Activated CD4-positive, alpha-beta T cell treated with anti-CD3 and anti-CD28 coated beads, Interleukin-2, amount 10 ng/mL, durations not matched to agents 7 days and 5 days (primary cell): ENCODE measurements at regions not wholly inside any gene's neighbourhood (a gene's known extent, or its start where the extent isn't known, plus 50 kb on each side); places are given as distances from the start of the nearest gene placed in this dataset.
"Not testable (repeated sequence)": the region's sequence is repeated elsewhere in the genome, so short reads cannot be mapped to it uniquely, and the experiment has no call there.

Experiments used
- CTCF ChIA-PET: fragments of 350-600 bp; sonication (Branson Sonifier 250); formaldehyde crosslinking; loops from one replicate; lab custom pipeline; 2021; ENCODE audit warnings: antibody characterized with exemption; lab: Charles Lee
- POLR2A ChIA-PET: fragments of 350-600 bp; sonication (Branson Sonifier 250); formaldehyde crosslinking; loops from one replicate; lab custom pipeline; 2021; ENCODE audit warnings: antibody characterized with exemption; lab: Charles Lee
- DNase-seq: peaks from one replicate; pipeline ENCODE4 v3.0.0-alpha.2; 2020
- H3K27ac Mint-ChIP-seq: one replicate; pipeline ENCODE4 v1.8.0; 2021; ENCODE audit warnings: mild to moderate bottlenecking, moderate library complexity, mixed read lengths
- H3K27me3 Mint-ChIP-seq: one replicate; pipeline ENCODE4 v1.8.0; 2021; ENCODE audit warnings: mixed read lengths
- H3K36me3 Mint-ChIP-seq: one replicate; pipeline ENCODE4 v1.8.0; 2021; ENCODE audit warnings: low read depth, mixed read lengths
- H3K4me1 Mint-ChIP-seq: one replicate; pipeline ENCODE4 v1.8.0; 2021; ENCODE audit warnings: mixed read lengths
- H3K4me3 Mint-ChIP-seq: one replicate; pipeline ENCODE4 v1.8.0; 2021; ENCODE audit warnings: mild to moderate bottlenecking, moderate library complexity, mixed read lengths
- H3K9me3 Mint-ChIP-seq: one replicate; pipeline ENCODE4 v1.8.0; 2021; ENCODE audit warnings: mixed read lengths

DNA sequence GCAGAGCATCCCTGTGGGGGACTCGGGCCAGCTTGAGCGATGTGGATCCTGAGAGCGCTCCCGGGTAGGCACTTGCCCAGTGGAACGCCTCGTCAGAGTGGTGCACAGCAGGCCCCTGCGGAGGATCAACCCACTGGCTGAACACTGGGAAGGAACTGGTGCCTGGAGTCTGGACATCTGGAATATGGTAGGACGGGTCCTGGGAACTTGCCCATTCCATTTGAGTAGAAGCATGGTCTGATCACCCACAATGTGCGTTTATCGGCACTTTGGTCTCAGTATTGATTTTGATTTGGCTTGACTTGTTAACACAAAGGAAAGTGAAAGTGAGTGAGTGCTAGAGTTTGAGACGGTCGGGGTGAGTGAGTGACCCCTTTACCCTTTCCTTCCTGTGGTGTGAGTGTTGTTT, 1336.2 kb upstream of the CHAC2 start:
- Mint-ChIP-seq H3K4me1 (no peaks in the 10 kb centered on the region), H3K27ac (no peak overlapping the region), H3K9me3 (peaks cover 10% of the 10 kb centered on the region), H3K27me3 (no peaks in the 10 kb centered on the region), H3K4me3 (no peak overlapping the region), H3K36me3 (no peaks in the 10 kb centered on the region)
- CTCF ChIA-PET: no interaction called here
- POLR2A ChIA-PET: no interaction called here
- no peak for DNase-seq

DNA sequence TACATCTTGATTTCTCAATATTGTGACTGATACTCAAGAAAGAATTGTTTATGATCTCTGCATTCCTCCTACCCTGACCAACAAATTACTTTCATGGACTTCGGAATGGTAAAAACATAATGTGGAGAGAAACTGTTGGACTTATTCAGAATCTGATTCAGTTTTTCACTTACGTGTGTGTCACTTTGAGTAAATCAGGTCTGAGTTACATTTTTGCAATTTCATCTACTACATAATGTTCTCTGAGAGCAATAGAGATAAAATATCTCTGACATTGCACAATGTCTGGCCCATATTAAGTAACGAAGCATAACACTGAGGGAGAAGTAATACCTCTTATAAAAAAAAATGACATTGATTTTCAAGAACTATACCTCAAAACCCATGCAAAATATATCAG, 1337.9 kb upstream of the CHAC2 start:
- CTCF ChIA-PET: no interaction called here
- Mint-ChIP-seq H3K9me3 (peaks cover 9% of the 10 kb centered on the region), H3K36me3 (no peaks in the 10 kb centered on the region), H3K27ac (no peak overlapping the region), H3K4me1 (no peaks in the 10 kb centered on the region), H3K4me3 (no peak overlapping the region), H3K27me3 (no peaks in the 10 kb centered on the region)
- POLR2A ChIA-PET: no interaction called here
- no peak for DNase-seq

DNA sequence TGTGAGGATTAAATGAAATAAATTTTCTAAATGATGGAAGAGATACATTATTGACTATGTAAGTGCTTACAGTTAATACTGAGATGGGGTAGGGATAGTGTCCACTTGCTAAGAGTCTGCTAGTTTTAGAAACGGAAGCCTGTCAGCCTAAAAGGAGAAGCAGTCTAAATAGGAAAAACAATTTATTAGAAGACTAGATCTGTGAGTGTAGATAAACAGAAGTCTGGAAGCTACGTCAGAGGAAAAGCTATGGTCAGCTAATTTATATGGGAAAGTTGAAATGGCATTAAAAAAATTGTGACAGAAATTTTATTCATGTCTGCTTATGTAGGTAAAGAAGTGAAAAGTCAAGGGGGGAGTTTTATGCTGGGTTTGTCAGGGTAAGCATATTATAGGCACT, 1338.4 kb upstream of the CHAC2 start:
- CTCF ChIA-PET: no interaction called here
- H3K36me3 Mint-ChIP-seq: no peaks in the 10 kb centered on the region
- no peaks in the 10 kb centered on the region for H3K4me1 Mint-ChIP-seq

DNA sequence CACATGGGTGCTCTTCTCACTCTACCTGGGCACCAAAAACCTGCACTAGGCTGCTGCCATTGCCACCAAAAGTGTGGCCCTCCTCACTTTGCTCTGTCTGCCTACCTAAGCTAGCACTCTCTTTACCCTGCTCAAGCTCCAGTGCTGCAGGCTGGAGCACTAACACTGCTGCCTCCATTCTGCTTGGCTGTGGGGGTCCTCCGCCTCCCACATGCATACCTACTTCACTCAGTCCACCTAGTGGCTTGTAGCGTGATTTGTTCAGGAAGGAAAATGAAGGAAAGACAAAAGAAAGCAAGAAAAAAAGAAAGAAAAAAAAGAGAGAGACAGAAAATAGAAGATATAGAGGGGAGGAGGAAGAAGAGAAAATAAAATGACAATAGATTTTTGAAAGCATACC, 1339.4 kb upstream of the CHAC2 start:
- ChIA-PET POLR2A (no interaction called here), CTCF (interaction anchor here (0.6 kb wide), 1 partner anchor 1170 kb away, joined by 3 read pairs; no protein-coding TSS in a partner anchor)
- Mint-ChIP-seq H3K27me3 (no peaks in the 10 kb centered on the region), H3K9me3 (peaks cover 7% of the 10 kb centered on the region), H3K36me3 (no peaks in the 10 kb centered on the region), H3K27ac (no peak overlapping the region), H3K4me3 (no peak overlapping the region), H3K4me1 (no peaks in the 10 kb centered on the region)
- no peak for DNase-seq

More for the DNA sequence above, 1338.4 kb upstream of the CHAC2 start:
- POLR2A ChIA-PET: no interaction called here
- peaks cover 7% of the 10 kb centered on the region for H3K9me3 Mint-ChIP-seq
- H3K4me3 Mint-ChIP-seq: no peak overlapping the region
- H3K27me3 Mint-ChIP-seq: no peaks in the 10 kb centered on the region
- DNase-seq: no peak
- H3K27ac Mint-ChIP-seq: no peak overlapping the region

DNA sequence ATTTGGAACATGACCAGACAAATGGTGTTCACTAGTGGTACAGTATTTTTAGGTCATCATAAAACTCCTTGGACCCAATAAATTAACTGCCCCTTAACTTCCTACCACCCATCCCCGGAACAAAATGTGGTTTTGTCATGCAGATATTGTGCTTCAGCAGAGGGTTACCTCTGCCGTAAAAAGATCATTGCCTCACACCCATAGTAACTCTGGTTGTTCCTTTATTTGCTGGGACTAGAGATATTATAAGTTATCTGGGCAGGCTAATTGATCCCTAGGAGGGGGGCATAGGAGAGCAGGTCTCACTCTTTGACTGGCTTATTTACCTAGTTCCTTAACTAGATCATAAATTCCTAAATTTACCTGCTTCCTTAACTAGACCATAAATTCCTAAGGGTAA, 1343.9 kb upstream of the CHAC2 start:
- CTCF ChIA-PET: no interaction called here
- Mint-ChIP-seq H3K4me1 (no peaks in the 10 kb centered on the region), H3K36me3 (no peaks in the 10 kb centered on the region), H3K27ac (no peak overlapping the region), H3K27me3 (no peaks in the 10 kb centered on the region), H3K4me3 (no peak overlapping the region), H3K9me3 (peaks cover 2% of the 10 kb centered on the region)
- no peak for DNase-seq
- POLR2A ChIA-PET: no interaction called here

DNA sequence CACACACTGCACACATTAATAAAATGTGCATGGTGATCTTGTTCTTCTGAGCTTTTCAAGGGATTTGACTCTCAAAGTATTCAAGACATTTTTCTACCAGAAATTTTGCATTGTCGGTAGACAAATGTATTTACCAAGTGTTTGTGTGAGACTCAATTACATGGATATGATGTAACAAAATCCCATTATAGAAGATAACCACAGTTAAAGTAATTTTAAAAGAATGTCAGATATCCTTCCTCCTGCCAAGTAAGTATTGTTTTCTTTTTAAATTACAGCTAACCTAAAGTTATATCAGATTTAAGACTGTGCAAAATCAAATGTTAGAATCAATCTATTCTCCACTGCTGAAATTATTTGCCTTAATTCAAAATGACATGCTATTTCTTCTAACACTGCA, 1344.5 kb upstream of the CHAC2 start:
- POLR2A ChIA-PET: no interaction called here
- Mint-ChIP-seq H3K36me3 (no peaks in the 10 kb centered on the region), H3K27ac (no peak overlapping the region), H3K4me1 (no peaks in the 10 kb centered on the region), H3K9me3 (peaks cover 4% of the 10 kb centered on the region), H3K27me3 (no peaks in the 10 kb centered on the region), H3K4me3 (no peak overlapping the region)
- CTCF ChIA-PET: no interaction called here
- no peak for DNase-seq

DNA sequence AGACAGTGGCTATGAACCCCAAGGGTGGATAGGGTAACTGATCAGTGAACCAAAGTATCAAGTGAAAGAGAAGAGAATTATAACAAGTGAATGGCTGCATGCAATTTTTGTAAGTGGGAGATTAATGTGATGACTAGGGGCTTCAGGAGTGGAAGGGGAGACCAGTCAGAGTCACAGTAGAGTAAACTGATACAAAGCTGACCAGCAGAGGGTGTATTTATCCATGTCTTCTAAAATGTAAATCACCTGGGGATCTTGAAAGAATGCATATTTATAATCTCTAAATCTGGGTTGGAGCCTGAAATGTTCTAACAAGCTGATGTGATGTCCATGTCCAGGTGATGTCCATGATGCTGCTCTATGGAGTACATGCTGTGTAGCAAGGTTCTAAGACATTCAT, 1351.3 kb upstream of the CHAC2 start:
- POLR2A ChIA-PET: no interaction called here

DNA sequence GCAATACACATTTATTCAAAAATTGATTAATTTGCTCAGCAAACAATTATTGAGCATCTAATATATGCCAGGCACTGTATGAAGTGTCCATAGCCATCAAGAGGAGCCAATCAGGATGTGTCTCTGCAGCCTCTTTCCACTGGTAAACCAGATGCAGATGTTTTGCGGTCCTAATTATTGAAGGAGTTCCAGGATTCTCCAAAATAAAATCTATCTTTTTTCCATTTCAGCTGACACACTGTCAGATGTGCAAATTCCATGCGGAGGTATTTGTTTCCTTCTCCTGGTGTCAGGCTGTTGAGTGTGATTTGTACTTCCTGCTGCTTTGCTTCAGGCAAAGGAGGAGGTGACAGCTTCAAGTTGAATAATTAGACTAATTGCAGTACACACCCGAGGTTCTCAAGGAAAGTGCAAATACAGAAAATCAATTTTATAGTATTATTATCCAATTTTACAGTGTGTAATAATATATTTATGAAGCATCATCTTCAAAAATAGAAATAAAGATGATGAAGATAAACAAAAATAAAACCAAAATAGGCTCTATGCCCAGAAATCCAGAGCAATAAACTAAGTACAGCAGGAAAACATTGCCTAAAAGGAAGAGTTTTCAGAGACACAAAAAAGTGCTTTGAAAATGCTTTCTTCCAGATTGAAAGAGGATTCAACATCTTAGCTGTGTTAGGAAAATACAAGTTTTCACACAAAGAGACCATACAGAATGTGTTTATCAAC, 1352.9 kb upstream of the CHAC2 start:
- H3K4me3 Mint-ChIP-seq: no peak overlapping the region
- H3K9me3 Mint-ChIP-seq: peaks cover 6% of the 10 kb centered on the region
- no peak for DNase-seq
- ChIA-PET POLR2A (no interaction called here), CTCF (no interaction called here)
- no peaks in the 10 kb centered on the region for H3K4me1 Mint-ChIP-seq
- H3K36me3 Mint-ChIP-seq: no peaks in the 10 kb centered on the region
- no peaks in the 10 kb centered on the region for H3K27me3 Mint-ChIP-seq
- H3K27ac Mint-ChIP-seq: no peak overlapping the region

More for the DNA sequence above, 1351.3 kb upstream of the CHAC2 start:
- no peak overlapping the region for H3K27ac Mint-ChIP-seq
- no peaks in the 10 kb centered on the region for H3K4me1 Mint-ChIP-seq
- H3K36me3 Mint-ChIP-seq: no peaks in the 10 kb centered on the region
- no peak for DNase-seq
- no peaks in the 10 kb centered on the region for H3K27me3 Mint-ChIP-seq
- CTCF ChIA-PET: no interaction called here
- H3K4me3 Mint-ChIP-seq: no peak overlapping the region
- H3K9me3 Mint-ChIP-seq: peaks cover 6% of the 10 kb centered on the region

DNA sequence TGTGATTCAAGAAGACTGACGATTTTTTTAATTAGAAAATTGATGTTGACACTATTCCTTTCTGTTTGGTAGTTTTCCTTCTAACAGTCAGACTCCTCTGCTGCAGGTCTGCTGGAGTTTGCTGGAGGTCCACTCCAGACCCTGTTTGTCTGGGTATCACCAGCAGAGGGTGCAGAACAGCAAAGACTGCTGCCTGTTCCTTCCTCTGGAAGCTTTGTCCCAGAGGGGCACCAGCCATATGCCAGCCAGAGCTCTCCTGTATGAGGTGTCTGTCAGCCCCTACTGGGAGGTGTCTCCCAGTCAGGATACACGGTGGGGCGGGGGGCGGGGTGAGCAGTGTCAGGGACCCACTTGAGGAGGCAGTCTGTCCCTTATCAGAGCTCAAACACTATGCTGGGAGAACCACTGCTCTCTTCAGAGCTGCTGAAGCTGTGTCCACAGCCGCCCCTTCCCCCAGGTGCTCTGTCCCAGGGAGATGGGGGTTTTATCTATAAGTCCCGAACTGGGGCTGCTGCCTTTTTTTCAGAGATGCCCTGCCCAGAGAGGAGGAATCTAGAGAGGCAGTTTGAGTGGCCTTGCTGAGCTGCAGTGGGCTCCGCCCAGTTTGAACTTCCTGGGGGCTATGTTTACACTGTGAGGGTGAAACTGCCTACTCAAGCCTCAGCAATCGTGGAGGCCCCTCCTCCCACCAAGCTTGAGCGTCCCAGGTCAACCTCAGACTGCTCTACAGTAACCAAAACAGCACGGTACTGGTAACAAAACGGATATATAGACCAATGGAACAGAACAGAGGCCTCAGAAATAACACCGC, 1358.1 kb upstream of the CHAC2 start:
- POLR2A ChIA-PET, H3K4me3 Mint-ChIP-seq, DNase-seq, H3K27ac Mint-ChIP-seq, H3K36me3 Mint-ChIP-seq, CTCF ChIA-PET, H3K4me1 Mint-ChIP-seq, H3K9me3 Mint-ChIP-seq, H3K27me3 Mint-ChIP-seq: not testable (repeated sequence)

DNA sequence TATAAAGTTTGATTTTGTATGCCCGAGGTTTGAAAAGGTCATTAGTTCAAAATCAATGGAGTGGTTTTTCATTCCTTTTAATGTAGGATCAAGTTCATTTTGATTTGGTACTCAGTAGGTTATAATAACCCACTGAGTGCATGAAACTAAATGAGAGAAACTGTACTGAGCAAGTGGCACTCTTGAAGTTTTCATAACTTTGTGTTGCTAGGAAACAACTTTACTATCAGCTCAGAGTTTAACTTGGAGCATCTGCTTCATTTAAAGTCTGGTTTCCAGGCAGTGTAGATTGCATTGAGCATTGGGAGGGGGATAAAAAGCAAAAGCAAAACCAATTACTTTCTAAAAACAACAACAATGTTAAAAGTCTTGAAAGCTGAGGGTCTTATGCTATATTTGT, 1361.6 kb upstream of the CHAC2 start:
- Mint-ChIP-seq H3K4me3 (no peak overlapping the region), H3K36me3 (no peaks in the 10 kb centered on the region), H3K9me3 (no peaks in the 10 kb centered on the region), H3K27ac (no peak overlapping the region), H3K4me1 (no peaks in the 10 kb centered on the region), H3K27me3 (no peaks in the 10 kb centered on the region)
- POLR2A ChIA-PET: no interaction called here
- DNase-seq: no peak
- CTCF ChIA-PET: no interaction called here

DNA sequence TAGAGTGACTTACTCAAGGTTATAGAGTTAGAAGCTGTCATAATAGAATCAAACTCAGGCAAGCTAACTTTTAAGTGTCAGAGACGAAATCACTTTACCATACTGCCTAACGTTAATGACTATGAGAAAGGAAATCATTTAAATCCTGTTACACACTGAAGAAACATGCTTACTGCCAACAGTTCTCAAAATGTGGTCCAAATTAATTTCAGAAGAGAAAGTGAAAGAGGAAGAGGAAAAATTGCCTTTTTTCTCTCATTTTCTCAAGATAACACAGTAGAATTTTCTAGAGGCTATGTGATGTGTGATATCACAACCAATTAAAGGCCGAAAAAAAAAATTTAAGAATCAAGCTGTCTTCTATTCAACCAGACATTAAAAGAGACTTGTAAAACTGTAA, 1362.7 kb upstream of the CHAC2 start:
- no peaks in the 10 kb centered on the region for H3K4me1 Mint-ChIP-seq
- H3K4me3 Mint-ChIP-seq: no peak overlapping the region
- ChIA-PET CTCF (no interaction called here), POLR2A (no interaction called here)
- no peaks in the 10 kb centered on the region for H3K36me3 Mint-ChIP-seq
- no peak overlapping the region for H3K27ac Mint-ChIP-seq
- no peaks in the 10 kb centered on the region for H3K9me3 Mint-ChIP-seq
- no peaks in the 10 kb centered on the region for H3K27me3 Mint-ChIP-seq
- no peak for DNase-seq

DNA sequence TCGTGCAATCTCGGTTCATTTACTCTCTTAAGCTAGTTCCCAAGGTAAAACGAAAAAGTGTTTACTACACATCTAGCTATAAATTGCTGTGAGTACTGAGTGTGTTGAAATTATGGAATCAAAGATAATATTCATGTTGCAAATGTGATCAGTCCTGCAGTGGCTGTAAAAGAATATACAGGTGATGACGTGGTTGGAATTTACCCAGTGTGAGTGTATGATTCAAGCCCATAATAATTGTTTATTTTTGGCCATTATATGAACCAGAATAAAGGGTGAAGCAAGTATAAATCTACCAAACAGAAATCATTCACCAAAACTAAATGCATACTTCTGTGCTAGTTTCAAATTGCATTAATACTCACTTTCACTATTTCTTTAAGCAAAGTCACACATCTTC, 1363.6 kb upstream of the CHAC2 start:
- no peaks in the 10 kb centered on the region for H3K36me3 Mint-ChIP-seq
- CTCF ChIA-PET: no interaction called here
- H3K4me1 Mint-ChIP-seq: no peaks in the 10 kb centered on the region
- H3K9me3 Mint-ChIP-seq: no peaks in the 10 kb centered on the region
- no peak overlapping the region for H3K27ac Mint-ChIP-seq
- H3K4me3 Mint-ChIP-seq: no peak overlapping the region
- H3K27me3 Mint-ChIP-seq: no peaks in the 10 kb centered on the region
- no peak for DNase-seq
- POLR2A ChIA-PET: no interaction called here

DNA sequence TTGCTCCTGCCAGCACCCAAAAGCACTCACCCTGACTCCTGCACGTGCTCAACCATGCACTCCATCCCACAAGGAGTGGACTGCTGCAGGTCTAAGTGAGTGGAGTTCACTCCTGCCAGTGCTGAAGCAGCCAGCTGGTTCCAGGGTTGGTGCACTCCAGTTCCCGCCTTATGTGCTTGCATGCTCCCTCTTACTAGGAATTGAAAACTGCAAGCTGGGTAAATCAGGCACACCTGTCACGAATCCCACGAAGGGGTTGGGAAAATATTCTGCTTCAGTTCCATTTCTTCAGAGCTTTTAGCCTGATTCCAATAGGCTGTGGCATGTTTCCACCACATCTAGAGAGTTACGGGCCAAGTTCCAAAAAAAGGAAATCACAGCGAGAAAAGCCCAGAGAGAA, 1365.5 kb upstream of the CHAC2 start:
- CTCF ChIA-PET: no interaction called here
- no peaks in the 10 kb centered on the region for H3K9me3 Mint-ChIP-seq
- DNase-seq: no peak
- no peaks in the 10 kb centered on the region for H3K27me3 Mint-ChIP-seq
- H3K4me3 Mint-ChIP-seq: no peak overlapping the region
- POLR2A ChIA-PET: no interaction called here
- no peak overlapping the region for H3K27ac Mint-ChIP-seq
- H3K4me1 Mint-ChIP-seq: no peaks in the 10 kb centered on the region
- H3K36me3 Mint-ChIP-seq: no peaks in the 10 kb centered on the region
